Hepatocyte (in vitro differentiated cells): ENCODE measurements at regions not wholly inside any gene's neighbourhood (a gene's known extent, or its start where the extent isn't known, plus 50 kb on each side); places are given as distances from the start of the nearest gene placed in this dataset.

Source experiments
- DNase-seq: peaks from one replicate; pipeline ENCODE4 v3.0.0-alpha.2; 2016; ENCODE audit warnings: low spot score
- H2AFZ ChIP-seq: fragments of 200-600 bp; sonication (generic); 2 replicates; pipeline ENCODE4 v1.6.0; 2016; ENCODE audit warnings: antibody characterized with exemption, mild to moderate bottlenecking
- H3K27ac ChIP-seq: fragments of 200-600 bp; sonication (generic); 2 replicates; pipeline ENCODE4 v1.5.1; 2016; ENCODE audit warnings: mild to moderate bottlenecking
- H3K27me3 ChIP-seq: fragments of 200-600 bp; sonication (generic); 2 replicates; pipeline ENCODE4 v1.6.1; 2016
- H3K36me3 ChIP-seq: fragments of 200-600 bp; sonication (generic); replicated peaks from 2 replicates; pipeline ENCODE4 v1.5.1; 2016; ENCODE audit warnings: low read depth; ENCODE audit not compliant: insufficient read depth
- H3K4me1 ChIP-seq: fragments of 200-600 bp; sonication (generic); 2 replicates; pipeline ENCODE4 v1.5.1; 2016; ENCODE audit warnings: mild to moderate bottlenecking, moderate library complexity; ENCODE audit not compliant: insufficient read depth
- H3K4me2 ChIP-seq: fragments of 200-600 bp; sonication (generic); 2 replicates; pipeline ENCODE4 v1.6.0; 2016
- H3K4me3 ChIP-seq: fragments of 200-600 bp; sonication (generic); 2 replicates; pipeline ENCODE4 v1.5.1; 2016; ENCODE audit warnings: mild to moderate bottlenecking
- H3K79me2 ChIP-seq: fragments of 200-600 bp; sonication (generic); 2 replicates; pipeline ENCODE4 v1.6.0; 2017; ENCODE audit warnings: mild to moderate bottlenecking
- H3K9me2 ChIP-seq: fragments of 200-600 bp; sonication (generic); replicated peaks from 2 replicates; pipeline ENCODE4 v1.6.0; 2017; ENCODE audit warnings: mild to moderate bottlenecking; ENCODE audit not compliant: insufficient read depth
- H3K9me3 ChIP-seq: fragments of 200-600 bp; sonication (generic); 2 replicates; pipeline ENCODE4 v1.5.1; 2016; ENCODE audit warnings: low read depth, mild to moderate bottlenecking
- H4K20me1 ChIP-seq: fragments of 200-600 bp; sonication (generic); 2 replicates; pipeline ENCODE4 v1.6.0; 2016; ENCODE audit warnings: mild to moderate bottlenecking; ENCODE audit not compliant: insufficient read depth, poor library complexity, severe bottlenecking
- EZH2 ChIP-seq: fragments of 200-600 bp; sonication (generic); IDR thresholded peaks from 2 replicates; pipeline ENCODE4 v1.6.1; 2016; ENCODE audit warnings: antibody characterized with exemption, mild to moderate bottlenecking, borderline replicate concordance
- EZH2phosphoT487 ChIP-seq: fragments of 200-600 bp; sonication (generic); IDR thresholded peaks from one replicate; pipeline ENCODE4 v1.6.1; 2018; ENCODE audit warnings: antibody characterized with exemption, mild to moderate bottlenecking, low read depth, moderate library complexity; ENCODE audit not compliant: unreplicated experiment, severe bottlenecking
- WGBS: methylation state at CpG from one replicate; pipeline ENCODE4 v1.1.6; 2016; ENCODE audit warnings: low lambda C conversion rate; ENCODE audit errors: missing lambda C conversion rate; 5-methylcytosine and 5-hydroxymethylcytosine counted together
- TF ChIP-seq, protein P1 (sequence below): fragments of 200-600 bp; sonication (generic); IDR thresholded peaks from 2 replicates; pipeline ENCODE4 v1.5.1; 2016; ENCODE audit warnings: antibody characterized with exemption, mild to moderate bottlenecking; ENCODE audit not compliant: poor library complexity

DNA sequence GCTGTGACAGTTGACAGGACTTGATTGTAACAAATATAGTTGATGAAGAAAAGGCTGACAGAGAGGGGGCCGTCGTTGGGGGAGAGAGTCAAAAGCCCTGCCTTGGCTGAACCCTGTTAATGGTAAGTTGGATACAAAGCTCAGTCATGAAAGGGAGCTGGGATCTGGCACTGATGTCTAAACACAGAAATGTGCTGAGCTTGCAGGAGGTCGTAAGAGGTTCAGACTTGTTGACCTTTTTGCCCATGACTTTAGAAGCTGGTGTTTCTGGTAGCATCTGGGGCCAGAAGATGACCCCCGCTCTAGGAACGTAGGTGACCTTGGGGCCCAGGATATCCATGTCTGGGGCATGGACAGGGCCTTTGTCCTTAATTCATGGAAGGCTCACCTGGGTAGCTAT, 294.7 kb downstream of the TCF7L2 start:
- no peaks in the 10 kb centered on the region for H3K27me3 ChIP-seq
- H3K79me2 ChIP-seq, result no peaks in the 10 kb centered on the region
- no peaks in the 10 kb centered on the region for H3K36me3 ChIP-seq
- no peak for TF ChIP-seq EZH2
- TF ChIP-seq EZH2phosphoT487, result no peak
- TF ChIP-seq, protein P1, sequence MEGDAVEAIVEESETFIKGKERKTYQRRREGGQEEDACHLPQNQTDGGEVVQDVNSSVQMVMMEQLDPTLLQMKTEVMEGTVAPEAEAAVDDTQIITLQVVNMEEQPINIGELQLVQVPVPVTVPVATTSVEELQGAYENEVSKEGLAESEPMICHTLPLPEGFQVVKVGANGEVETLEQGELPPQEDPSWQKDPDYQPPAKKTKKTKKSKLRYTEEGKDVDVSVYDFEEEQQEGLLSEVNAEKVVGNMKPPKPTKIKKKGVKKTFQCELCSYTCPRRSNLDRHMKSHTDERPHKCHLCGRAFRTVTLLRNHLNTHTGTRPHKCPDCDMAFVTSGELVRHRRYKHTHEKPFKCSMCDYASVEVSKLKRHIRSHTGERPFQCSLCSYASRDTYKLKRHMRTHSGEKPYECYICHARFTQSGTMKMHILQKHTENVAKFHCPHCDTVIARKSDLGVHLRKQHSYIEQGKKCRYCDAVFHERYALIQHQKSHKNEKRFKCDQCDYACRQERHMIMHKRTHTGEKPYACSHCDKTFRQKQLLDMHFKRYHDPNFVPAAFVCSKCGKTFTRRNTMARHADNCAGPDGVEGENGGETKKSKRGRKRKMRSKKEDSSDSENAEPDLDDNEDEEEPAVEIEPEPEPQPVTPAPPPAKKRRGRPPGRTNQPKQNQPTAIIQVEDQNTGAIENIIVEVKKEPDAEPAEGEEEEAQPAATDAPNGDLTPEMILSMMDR, result no peak
- H3K9me2 ChIP-seq, result no peaks in the 10 kb centered on the region
- no peak overlapping the region for H2AFZ ChIP-seq
- H3K4me2 ChIP-seq, result no peak overlapping the region
- H3K4me3 ChIP-seq, result no peak overlapping the region
- 81% methylated on average over 5 of the region's 5 CpGs for WGBS
- H3K27ac ChIP-seq, result no peak overlapping the region
- H4K20me1 ChIP-seq, result no peaks in the 10 kb centered on the region
- DNase-seq, result no peak
- no peaks in the 10 kb centered on the region for H3K9me3 ChIP-seq
- no peaks in the 10 kb centered on the region for H3K4me1 ChIP-seq

DNA sequence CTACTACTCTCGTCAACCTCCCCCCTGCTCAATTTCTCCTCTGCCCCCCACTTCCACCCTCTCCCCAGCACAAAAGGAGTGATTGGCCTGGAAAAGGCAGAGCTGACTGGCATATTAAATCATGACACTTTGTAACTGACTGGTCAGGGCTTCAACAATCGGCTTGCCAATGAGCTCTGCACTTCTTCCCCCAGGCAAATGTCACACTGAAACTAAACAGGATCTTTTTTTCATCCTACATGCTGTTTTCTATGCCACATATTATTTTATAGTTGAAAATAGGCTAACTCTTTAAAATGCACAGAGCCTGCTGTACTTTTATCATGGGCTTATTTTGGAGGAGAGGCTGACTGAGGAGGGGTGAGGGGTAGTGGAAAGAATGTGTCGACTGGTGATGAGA, 295.2 kb downstream of the TCF7L2 start:
- Histone ChIP-seq H2AFZ (no peak overlapping the region), H3K9me2 (no peaks in the 10 kb centered on the region), H3K4me3 (no peak overlapping the region), H3K36me3 (no peaks in the 10 kb centered on the region), H3K27ac (no peak overlapping the region), H3K4me2 (no peak overlapping the region), H3K27me3 (no peaks in the 10 kb centered on the region), H3K9me3 (no peaks in the 10 kb centered on the region), H3K79me2 (no peaks in the 10 kb centered on the region), H4K20me1 (no peaks in the 10 kb centered on the region), H3K4me1 (no peaks in the 10 kb centered on the region)
- 69% methylated on average over 3 of the region's 3 CpGs for WGBS
- TF ChIP-seq EZH2 (no peak), EZH2phosphoT487 (no peak)
- TF ChIP-seq, protein P1, result no peak
- DNase-seq, result no peak

DNA sequence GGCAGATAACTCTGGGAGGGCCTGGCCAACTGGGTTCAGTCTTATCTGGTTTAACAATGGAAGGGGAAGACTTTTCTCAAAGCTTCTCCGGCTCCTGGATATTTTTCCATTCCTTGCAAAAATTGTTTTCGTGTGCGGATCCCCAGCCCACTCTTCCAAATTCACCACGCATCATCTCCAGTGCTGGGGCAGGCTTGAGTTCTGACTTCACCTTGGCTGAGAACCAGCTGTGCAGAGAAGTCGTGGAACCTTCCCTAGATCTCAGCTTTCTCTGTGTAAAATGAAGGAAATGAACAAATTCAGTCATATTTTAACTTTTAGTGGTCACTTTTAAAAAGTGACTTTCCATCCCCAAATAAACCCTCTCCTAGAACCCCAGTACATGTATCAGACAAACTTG, 297.0 kb downstream of the TCF7L2 start:
- Histone ChIP-seq H3K4me3 (no peak overlapping the region), H3K79me2 (no peaks in the 10 kb centered on the region), H3K9me3 (no peaks in the 10 kb centered on the region), H3K27me3 (no peaks in the 10 kb centered on the region), H3K27ac (no peak overlapping the region), H2AFZ (no peak overlapping the region), H3K36me3 (no peaks in the 10 kb centered on the region), H3K4me1 (no peaks in the 10 kb centered on the region), H3K9me2 (no peaks in the 10 kb centered on the region), H4K20me1 (no peaks in the 10 kb centered on the region), H3K4me2 (no peak overlapping the region)
- TF ChIP-seq EZH2phosphoT487 (no peak), EZH2 (no peak)
- TF ChIP-seq, protein P1, result no peak
- DNase-seq, result no peak
- 94% methylated on average over 5 of the region's 5 CpGs for WGBS
